CD14-positive monocyte (primary cell): ENCODE measurements at regions not wholly inside any gene's neighbourhood (a gene's known extent, or its start where the extent isn't known, plus 50 kb on each side); places are given as distances from the start of the nearest gene placed in this dataset.

Experiments used
- DNase-seq, 3 donors: peaks; one replicate each; pipeline ENCODE4 v3.0.0-alpha.2; 2011 to 2022
- H2AFZ ChIP-seq: 2 replicates; pipeline ENCODE4 v1.6.0; 2012; ENCODE audit warnings: mild to moderate bottlenecking, low read depth, low read length, inconsistent platforms; ENCODE audit not compliant: insufficient read depth, poor library complexity, severe bottlenecking
- H3K27ac ChIP-seq, 2 donors: 1 replicate in 1 of 2; 2 replicates in 1 of 2; pipeline ENCODE4 v1.5.1; 2012 to 2013; ENCODE audit warnings: low read length in 2 of 2, control low read depth in 1 of 2, inconsistent platforms in 1 of 2, low read depth in 1 of 2, mild to moderate bottlenecking in 1 of 2
- H3K27me3 ChIP-seq, 2 donors: one replicate each; pipeline versions ENCODE4 v1.6.0 to v1.6.1; 2011 to 2013; ENCODE audit warnings: low read length in 2 of 2; ENCODE audit not compliant: control insufficient read depth in 2 of 2, insufficient read depth in 2 of 2
- H3K36me3 ChIP-seq, 2 donors: replicated peaks in 1 of 2; 1 replicate in 1 of 2; 2 replicates in 1 of 2; pipeline versions ENCODE4 v1.5.1 to v1.6.1; 2012 to 2013; ENCODE audit warnings: low read length in 2 of 2, control low read depth in 1 of 2, inconsistent platforms in 1 of 2, mild to moderate bottlenecking in 1 of 2; ENCODE audit not compliant: insufficient read depth in 2 of 2, control insufficient read depth in 1 of 2
- H3K4me1 ChIP-seq, 2 donors: 1 replicate in 1 of 2; 2 replicates in 1 of 2; pipeline versions ENCODE4 v1.5.1 to v1.6.1; 2012 to 2013; ENCODE audit warnings: low read length in 2 of 2, control low read depth in 1 of 2, inconsistent platforms in 1 of 2, mild to moderate bottlenecking in 1 of 2, moderate library complexity in 1 of 2; ENCODE audit not compliant: insufficient read depth in 2 of 2, control insufficient read depth in 1 of 2
- H3K4me2 ChIP-seq: replicated peaks from 2 replicates; pipeline ENCODE3; 2012; ENCODE audit warnings: low read length, moderate library complexity, mild to moderate bottlenecking; ENCODE audit not compliant: poor library complexity, severe bottlenecking; ENCODE audit errors: extremely low read depth
- H3K4me3 ChIP-seq, 3 experiments: fragments of 200-600 bp in 1 of 3; sonication (generic) in 1 of 3; replicated peaks in 1 of 3; 1 replicate in 2 of 3; 2 replicates in 1 of 3; pipeline ENCODE4 v1.5.1; 2011 to 2013; ENCODE audit warnings: low read length in 3 of 3, mild to moderate bottlenecking in 3 of 3, control low read depth in 2 of 3, low read depth in 2 of 3, inconsistent platforms in 1 of 3, moderate library complexity in 1 of 3
- H3K79me2 ChIP-seq: 2 replicates; pipeline ENCODE4 v1.6.0; 2012; ENCODE audit warnings: mild to moderate bottlenecking, control low read depth, inconsistent platforms, low read length, moderate library complexity; ENCODE audit not compliant: insufficient read depth
- H3K9ac ChIP-seq: 2 replicates; pipeline ENCODE4 v1.6.0; 2017; ENCODE audit warnings: low read length, mild to moderate bottlenecking; ENCODE audit not compliant: insufficient read depth, poor library complexity, severe bottlenecking
- H3K9me3 ChIP-seq, 2 donors: replicated peaks in 1 of 2; 1 replicate in 1 of 2; 2 replicates in 1 of 2; pipeline versions ENCODE4 v1.5.1 to v1.6.1; 2012 to 2013; ENCODE audit warnings: low read length in 2 of 2, control low read depth in 1 of 2; ENCODE audit not compliant: control insufficient read depth in 1 of 2, insufficient read depth in 1 of 2
- H4K20me1 ChIP-seq: 2 replicates; pipeline ENCODE4 v1.6.0; 2012; ENCODE audit warnings: mild to moderate bottlenecking, low read length, control low read depth, moderate library complexity; ENCODE audit not compliant: insufficient read depth
- H3K27ac Mint-ChIP-seq, 7 donors: one replicate each; pipeline ENCODE4 v1.8.0; 2020; ENCODE audit warnings: mild to moderate bottlenecking in 7 of 7, mixed read lengths in 7 of 7, moderate library complexity in 6 of 7, inconsistent platforms in 2 of 7
- H3K27me3 Mint-ChIP-seq, 3 donors: one replicate each; pipeline ENCODE4 v1.8.0; 2021 to 2022; ENCODE audit warnings: low read depth in 3 of 3, mild to moderate bottlenecking in 3 of 3, mixed read lengths in 3 of 3, moderate library complexity in 3 of 3, inconsistent platforms in 1 of 3
- H3K36me3 Mint-ChIP-seq, 2 donors: one replicate each; pipeline ENCODE4 v1.8.0; 2020; ENCODE audit warnings: mixed read lengths in 2 of 2, inconsistent platforms in 1 of 2, mild to moderate bottlenecking in 1 of 2
- H3K4me1 Mint-ChIP-seq: one replicate; pipeline ENCODE4 v1.8.0; 2020; ENCODE audit warnings: mild to moderate bottlenecking, mixed read lengths
- H3K4me3 Mint-ChIP-seq, 2 donors: one replicate each; pipeline ENCODE4 v1.8.0; 2020; ENCODE audit warnings: mild to moderate bottlenecking in 2 of 2, mixed read lengths in 2 of 2, moderate library complexity in 1 of 2
- H3K9me3 Mint-ChIP-seq, 7 donors: one replicate each; pipeline ENCODE4 v1.8.0; 2020 to 2022; ENCODE audit warnings: mixed read lengths in 7 of 7, mild to moderate bottlenecking in 6 of 7, moderate library complexity in 6 of 7, inconsistent platforms in 2 of 7
- WGBS: methylation state at CpG from one replicate; pipeline ENCODE4 v1.1.5; 2013; ENCODE audit warnings: missing lambda C conversion rate; ENCODE audit not compliant: insufficient coverage; 5-methylcytosine and 5-hydroxymethylcytosine counted together
- intact Hi-C, 2 donors: fragments of 100-400 bp; cut with micrococcal nuclease; formaldehyde crosslinking; loops; one replicate each; pipeline versions ENCODE4 v1.15.0 to v1.15.1; 2023
- TF ChIP-seq, protein P1 (sequence below): fragments of 200-600 bp; IDR thresholded peaks from one replicate; pipeline ENCODE4 v1.8.0; 2022; ENCODE audit warnings: antibody characterized with exemption, mild to moderate bottlenecking

DNA sequence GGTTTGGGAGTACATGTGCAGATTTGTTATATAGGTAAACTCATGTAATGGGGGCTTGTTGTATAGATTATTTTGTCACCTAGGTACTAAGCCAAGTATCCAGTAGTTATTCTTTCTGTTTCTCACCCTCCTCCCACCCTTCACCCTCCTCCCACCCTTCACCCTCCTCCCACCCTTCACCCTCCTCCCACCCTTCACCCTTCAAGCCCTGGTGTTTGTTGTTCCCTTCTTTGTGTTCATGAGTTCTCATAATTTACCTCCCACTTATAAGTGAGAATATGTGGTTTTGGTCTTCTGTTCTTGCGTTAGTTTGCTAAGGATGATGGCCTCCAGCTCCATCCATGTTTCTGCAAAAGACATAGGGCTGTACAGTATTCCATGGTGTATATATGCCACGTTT, 58.7 kb upstream of the OR10AD1 start:
- H3K4me3 Mint-ChIP-seq: no peak overlapping the region
- no peak overlapping the region for H3K4me2 ChIP-seq
- no peak overlapping the region for H3K9ac ChIP-seq
- H4K20me1 ChIP-seq: no peaks in the 10 kb centered on the region
- H3K4me1 Mint-ChIP-seq: peaks cover 11% of the 10 kb centered on the region
- TF ChIP-seq, protein P1, sequence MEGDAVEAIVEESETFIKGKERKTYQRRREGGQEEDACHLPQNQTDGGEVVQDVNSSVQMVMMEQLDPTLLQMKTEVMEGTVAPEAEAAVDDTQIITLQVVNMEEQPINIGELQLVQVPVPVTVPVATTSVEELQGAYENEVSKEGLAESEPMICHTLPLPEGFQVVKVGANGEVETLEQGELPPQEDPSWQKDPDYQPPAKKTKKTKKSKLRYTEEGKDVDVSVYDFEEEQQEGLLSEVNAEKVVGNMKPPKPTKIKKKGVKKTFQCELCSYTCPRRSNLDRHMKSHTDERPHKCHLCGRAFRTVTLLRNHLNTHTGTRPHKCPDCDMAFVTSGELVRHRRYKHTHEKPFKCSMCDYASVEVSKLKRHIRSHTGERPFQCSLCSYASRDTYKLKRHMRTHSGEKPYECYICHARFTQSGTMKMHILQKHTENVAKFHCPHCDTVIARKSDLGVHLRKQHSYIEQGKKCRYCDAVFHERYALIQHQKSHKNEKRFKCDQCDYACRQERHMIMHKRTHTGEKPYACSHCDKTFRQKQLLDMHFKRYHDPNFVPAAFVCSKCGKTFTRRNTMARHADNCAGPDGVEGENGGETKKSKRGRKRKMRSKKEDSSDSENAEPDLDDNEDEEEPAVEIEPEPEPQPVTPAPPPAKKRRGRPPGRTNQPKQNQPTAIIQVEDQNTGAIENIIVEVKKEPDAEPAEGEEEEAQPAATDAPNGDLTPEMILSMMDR: no peak
- H3K9me3 Mint-ChIP-seq: peaks cover 0 to 7% (median 3%) of the 10 kb centered on the region in 7 donors
- no CpG with 5 or more reads among the region's 2 CpGs for WGBS
- no peak for DNase-seq
- no peak overlapping the region for H3K27ac ChIP-seq
- H3K36me3 ChIP-seq: no peaks in the 10 kb centered on the region
- no peaks in the 10 kb centered on the region for H3K27me3 ChIP-seq
- H3K79me2 ChIP-seq: no peaks in the 10 kb centered on the region
- H3K27ac Mint-ChIP-seq: no peak overlapping the region
- peaks cover 0 to 3% (median 2%) of the 10 kb centered on the region in 3 donors for H3K27me3 Mint-ChIP-seq
- peaks cover 0 to 5% of the 10 kb centered on the region in 2 donors for H3K36me3 Mint-ChIP-seq
- intact Hi-C loops: no loop called here
- no peak overlapping the region for H3K4me3 ChIP-seq
- H3K4me1 ChIP-seq: peaks cover 0 to 5% of the 10 kb centered on the region in 2 donors
- no peaks in the 10 kb centered on the region for H3K9me3 ChIP-seq
- H2AFZ ChIP-seq: no peak overlapping the region
